Pancreas (tissue), 10 donors: ENCODE measurements at regions not wholly inside any gene's neighbourhood (a gene's known extent, or its start where the extent isn't known, plus 50 kb on each side); places are given as distances from the start of the nearest gene placed in this dataset.

Source experiments
- ATAC-seq, 4 donors: fragments of 200-7000 bp; cut with Tn5 transposase; one replicate each; pipeline versions ENCODE4 v1.8.0 to v1.9.1; 2020; ENCODE audit warnings: mild to moderate bottlenecking in 4 of 4, moderate library complexity in 4 of 4
- DNase-seq, 6 donors: peaks; one replicate each; pipeline ENCODE4 v3.0.0-alpha.2; 2020
- FAIRE-seq: peaks from 2 replicates; lab custom pipeline; 2012; peaks lifted over from hg19 to GRCh38; lab: Jason Lieb, UNC
- H3K27ac ChIP-seq, 4 donors: fragments of 200-600 bp; sonication (generic); 1 replicate in 3 of 4; 2 replicates in 1 of 4; pipeline versions ENCODE4 v1.5.0 to v1.8.0; 2020
- H3K27me3 ChIP-seq, 4 donors: fragments of 200-600 bp; one replicate each; pipeline ENCODE4 v1.8.0; 2021
- H3K36me3 ChIP-seq, 3 donors: fragments of 200-600 bp; sonication (generic) in 1 of 3; one replicate each; pipeline versions ENCODE4 v1.5.0 to v1.8.0; 2020 to 2021
- H3K4me1 ChIP-seq, 3 donors: fragments of 200-600 bp; one replicate each; pipeline ENCODE4 v1.8.0; 2021
- H3K4me3 ChIP-seq, 4 donors: fragments of 200-600 bp; sonication (generic) in 2 of 4; one replicate each; pipeline versions ENCODE4 v1.5.0 to v1.8.0; 2020 to 2021
- H3K9me3 ChIP-seq, 4 donors: fragments of 200-600 bp; one replicate each; pipeline ENCODE4 v1.8.0; 2021
- WGBS, 2 donors: extraction: QIAGEN DNeasy Blood & Tissue Kit; methylation state at CpG; one replicate each; pipeline ENCODE4 v1.1.7; 2013; 5-methylcytosine and 5-hydroxymethylcytosine counted together
- intact Hi-C, 3 donors: fragments of 100-400 bp; cut with DNase I; formaldehyde crosslinking; loops; one replicate each; pipeline versions ENCODE4 v1.11.1 to v1.14.2; 2022
- TF ChIP-seq, protein P1 (sequence below), 4 donors: fragments of 200-600 bp; sonication (generic) in 3 of 4; IDR thresholded peaks; one replicate each; pipeline versions ENCODE4 v1.5.0 to v1.8.0; 2021; ENCODE audit warnings: antibody characterized with exemption in 4 of 4
- donor health status: healthy with polysubstance abuse.
- donor health status: DM: no; HTN: no; CAD: no; lungs with moderate emphysema.
- donor health status: DM: no; HTN: no; CAD: no.
- donor health status: control.
- donor health status: control.
- donor health status: Bipolar disorder and iron deficiency.
- donor health status: DM: yes; HTN: yes; CAD: no.
- donor health status: DM: no; HTN: no; CAD: no.
- donor health status: DM: no; HTN: no; CAD: no.
- donor health status: DM: yes; HTN: yes; CAD: no.

DNA sequence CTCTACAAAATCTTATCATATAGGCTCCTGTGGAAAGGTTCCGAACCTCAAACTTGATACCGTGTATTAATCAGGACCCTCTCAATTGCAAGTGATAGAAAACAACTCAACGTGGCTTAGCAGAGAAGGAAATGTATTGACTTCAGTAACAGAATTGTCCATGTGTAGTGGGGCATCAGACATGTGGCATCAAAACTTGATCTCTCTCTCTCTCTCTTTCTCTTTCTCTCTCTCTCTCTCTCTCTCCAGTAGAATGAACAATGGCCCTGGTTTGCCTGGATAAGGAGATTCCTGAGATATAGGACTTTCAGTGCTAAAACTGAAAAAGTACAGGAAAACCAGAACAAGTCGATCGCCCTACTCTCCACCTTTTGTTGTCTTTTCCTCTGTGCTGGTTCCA lies 168.2 kb downstream of the DRD1 start:
- no peak overlapping the region for H3K4me3 ChIP-seq
- intact Hi-C loops, result no loop called here
- H3K27me3 ChIP-seq, result no peaks in the 10 kb centered on the region
- WGBS, 2 donors, result 48 to 56% methylated on average over 5 of the region's 5 CpGs
- DNase-seq, result no peak
- TF ChIP-seq, protein P1, sequence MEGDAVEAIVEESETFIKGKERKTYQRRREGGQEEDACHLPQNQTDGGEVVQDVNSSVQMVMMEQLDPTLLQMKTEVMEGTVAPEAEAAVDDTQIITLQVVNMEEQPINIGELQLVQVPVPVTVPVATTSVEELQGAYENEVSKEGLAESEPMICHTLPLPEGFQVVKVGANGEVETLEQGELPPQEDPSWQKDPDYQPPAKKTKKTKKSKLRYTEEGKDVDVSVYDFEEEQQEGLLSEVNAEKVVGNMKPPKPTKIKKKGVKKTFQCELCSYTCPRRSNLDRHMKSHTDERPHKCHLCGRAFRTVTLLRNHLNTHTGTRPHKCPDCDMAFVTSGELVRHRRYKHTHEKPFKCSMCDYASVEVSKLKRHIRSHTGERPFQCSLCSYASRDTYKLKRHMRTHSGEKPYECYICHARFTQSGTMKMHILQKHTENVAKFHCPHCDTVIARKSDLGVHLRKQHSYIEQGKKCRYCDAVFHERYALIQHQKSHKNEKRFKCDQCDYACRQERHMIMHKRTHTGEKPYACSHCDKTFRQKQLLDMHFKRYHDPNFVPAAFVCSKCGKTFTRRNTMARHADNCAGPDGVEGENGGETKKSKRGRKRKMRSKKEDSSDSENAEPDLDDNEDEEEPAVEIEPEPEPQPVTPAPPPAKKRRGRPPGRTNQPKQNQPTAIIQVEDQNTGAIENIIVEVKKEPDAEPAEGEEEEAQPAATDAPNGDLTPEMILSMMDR (IDR thresholded peaks at IDR 0.05), result no peak
- no peak for ATAC-seq
- H3K27ac ChIP-seq, result no peak overlapping the region
- no peak for FAIRE-seq
- no peaks in the 10 kb centered on the region for H3K4me1 ChIP-seq
- H3K36me3 ChIP-seq, result no peaks in the 10 kb centered on the region
- H3K9me3 ChIP-seq, result no peaks in the 10 kb centered on the region

DNA sequence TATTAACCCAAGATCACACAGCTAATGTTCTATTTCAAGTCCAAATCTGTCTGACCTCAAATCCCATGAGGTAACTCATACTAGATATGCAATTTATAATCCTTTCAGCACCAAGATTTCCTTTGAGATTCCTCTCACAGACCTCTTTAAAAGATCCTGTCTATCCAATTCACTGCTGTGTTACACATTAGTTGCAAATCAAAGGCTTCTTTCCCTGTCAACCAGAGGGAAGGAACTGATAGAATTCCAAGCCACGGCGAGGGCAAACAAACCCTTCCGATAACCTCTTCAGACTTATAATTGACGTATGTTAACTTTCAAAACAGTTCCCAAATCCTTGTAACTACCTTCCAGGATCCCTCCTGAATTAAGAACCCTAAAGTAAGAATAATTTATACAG lies 168.9 kb downstream of the DRD1 start:
- TF ChIP-seq, protein P1 (IDR thresholded peaks at IDR 0.05), result no peak
- Histone ChIP-seq H3K27me3 (no peaks in the 10 kb centered on the region), H3K4me3 (no peak overlapping the region), H3K36me3 (no peaks in the 10 kb centered on the region), H3K4me1 (no peaks in the 10 kb centered on the region), H3K9me3 (no peaks in the 10 kb centered on the region), H3K27ac (no peak overlapping the region)
- WGBS, 2 donors, result 10 to 14% methylated on average over 4 of the region's 4 CpGs
- no peak for FAIRE-seq
- intact Hi-C loops, result no loop called here
- ATAC-seq, result no peak
- no peak for DNase-seq

DNA sequence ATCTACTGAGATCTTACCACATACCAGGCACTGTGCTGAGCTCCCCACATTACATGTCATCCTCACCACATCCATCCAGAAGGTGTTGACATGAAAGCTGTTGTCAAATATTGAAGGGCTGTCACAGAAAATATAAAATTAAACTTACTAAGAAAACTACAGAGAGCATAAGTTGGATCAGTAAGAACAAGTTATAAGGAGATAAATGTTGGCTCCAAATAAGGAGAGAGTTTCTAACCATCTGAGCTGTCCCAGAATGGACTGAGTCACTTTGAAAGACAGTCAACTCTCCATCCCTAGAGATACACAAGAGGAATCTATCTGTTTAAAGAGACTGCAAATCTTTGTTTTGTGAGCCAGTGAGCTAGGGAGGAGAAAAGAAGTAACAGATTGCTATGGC lies 169.8 kb downstream of the DRD1 start:
- Histone ChIP-seq H3K9me3 (no peaks in the 10 kb centered on the region), H3K4me3 (no peak overlapping the region), H3K4me1 (no peaks in the 10 kb centered on the region), H3K36me3 (no peaks in the 10 kb centered on the region), H3K27ac (no peak overlapping the region), H3K27me3 (no peaks in the 10 kb centered on the region)
- FAIRE-seq (no peak), DNase-seq (no peak), ATAC-seq (no peak)
- intact Hi-C loops, result no loop called here
- TF ChIP-seq, protein P1 (IDR thresholded peaks at IDR 0.05), result no peak

DNA sequence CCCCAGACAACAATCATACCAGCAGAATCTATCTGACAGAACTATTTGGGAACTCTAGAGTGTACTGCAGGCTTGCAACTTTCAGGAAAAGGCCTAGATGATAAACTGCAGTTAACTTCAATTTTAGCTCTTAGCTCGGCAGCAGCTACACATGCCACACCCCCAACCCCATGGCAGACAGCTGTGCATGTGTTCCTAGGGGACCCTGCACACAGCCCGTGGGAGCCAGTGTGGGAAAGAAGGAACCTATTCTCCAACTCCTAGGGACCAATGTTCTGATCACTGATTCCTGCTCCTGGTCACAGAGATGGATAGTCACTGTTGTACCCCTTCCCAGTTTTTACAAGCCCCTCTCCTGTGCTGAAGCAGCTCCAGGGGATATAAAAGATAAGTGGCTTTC lies 179.6 kb downstream of the DRD1 start:
- no peak for DNase-seq
- 43 to 50% methylated on average over 2 of the region's 2 CpGs for WGBS, 2 donors
- TF ChIP-seq, protein P1 (IDR thresholded peaks at IDR 0.05), result no peak

DNA sequence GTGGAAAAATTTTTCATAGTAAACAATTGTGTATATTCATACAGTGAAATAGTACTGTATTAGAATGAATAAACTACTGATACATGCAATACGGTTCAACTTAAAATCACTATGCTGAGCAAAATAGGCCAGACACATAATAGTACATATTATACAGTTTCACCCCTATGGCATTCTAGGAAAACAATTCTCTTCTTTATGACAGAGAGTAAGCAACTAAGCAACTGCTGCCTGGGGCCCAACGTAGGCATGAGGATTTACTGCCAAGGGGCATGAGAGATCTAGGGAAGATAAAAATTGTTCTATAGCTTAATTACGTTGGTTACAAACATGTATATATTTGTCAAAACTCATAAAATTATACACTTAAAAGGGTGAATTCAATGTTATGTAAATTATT lies 180.2 kb downstream of the DRD1 start:
- 83 to 87% methylated on average over 3 of the region's 3 CpGs for WGBS, 2 donors
- no peak for FAIRE-seq
- no peaks in the 10 kb centered on the region for H3K4me1 ChIP-seq
- TF ChIP-seq, protein P1 (IDR thresholded peaks at IDR 0.05), result no peak
- H3K27ac ChIP-seq, result no peak overlapping the region
- no peaks in the 10 kb centered on the region for H3K36me3 ChIP-seq
- no peak for ATAC-seq
- H3K4me3 ChIP-seq, result no peak overlapping the region
- DNase-seq, result no peak
- no peaks in the 10 kb centered on the region for H3K9me3 ChIP-seq
- intact Hi-C loops, result no loop called here
- H3K27me3 ChIP-seq, result peaks cover 0 to 3% (median 0%) of the 10 kb centered on the region in 4 donors

More for the DNA sequence above, 179.6 kb downstream of the DRD1 start:
- Histone ChIP-seq H3K36me3 (no peaks in the 10 kb centered on the region), H3K27me3 (peaks cover 0 to 3% (median 0%) of the 10 kb centered on the region in 4 donors), H3K9me3 (no peaks in the 10 kb centered on the region), H3K4me3 (no peak overlapping the region), H3K4me1 (no peaks in the 10 kb centered on the region), H3K27ac (no peak overlapping the region)
- ATAC-seq (no peak), FAIRE-seq (no peak)
- intact Hi-C loops, result no loop called here
